SK-N-SH treated with all-trans-retinoic acid at 6 μM for 48 hours (cell line): ENCODE measurements at regions not wholly inside any gene's neighbourhood (a gene's known extent, or its start where the extent isn't known, plus 50 kb on each side); places are given as distances from the start of the nearest gene placed in this dataset.

Experiments
- ARNTL ChIP-seq: fragments of 450-650 bp; formaldehyde crosslinking; IDR thresholded peaks from 2 replicates; pipeline ENCODE4 v1.5.0; 2020; ENCODE audit warnings: low read depth, mild to moderate bottlenecking, moderate library complexity, borderline replicate concordance
- BACH2 ChIP-seq: fragments of 250-450 bp; sonication (Bioruptor Pico); IDR thresholded peaks from 2 replicates; pipeline ENCODE4 v1.9.0; 2021; ENCODE audit warnings: mild to moderate bottlenecking, borderline replicate concordance
- CREB5 ChIP-seq: fragments of 250-450 bp; sonication (Bioruptor Pico); IDR thresholded peaks from 2 replicates; pipeline ENCODE4 v1.5.1; 2020; ENCODE audit warnings: low read depth, mild to moderate bottlenecking, moderate library complexity
- CSDC2 ChIP-seq: fragments of 250-450 bp; sonication (Bioruptor Pico); IDR thresholded peaks from 2 replicates; pipeline ENCODE4 v1.5.0; 2020; ENCODE audit warnings: mild to moderate bottlenecking, moderate library complexity
- PPARA ChIP-seq: fragments of 250-450 bp; sonication (Bioruptor Pico); IDR thresholded peaks from 2 replicates; pipeline ENCODE4 v1.5.0; 2020; ENCODE audit warnings: mild to moderate bottlenecking, borderline replicate concordance
- SNAI2 ChIP-seq: fragments of 250-450 bp; sonication (Bioruptor Pico); IDR thresholded peaks from 2 replicates; pipeline ENCODE4 v1.5.0; 2020; ENCODE audit warnings: mild to moderate bottlenecking, moderate library complexity
- TOX ChIP-seq: fragments of 250-450 bp; sonication (Bioruptor Pico); IDR thresholded peaks from 2 replicates; pipeline ENCODE4 v1.8.0; 2021; ENCODE audit warnings: mild to moderate bottlenecking, moderate library complexity, borderline replicate concordance
- ZFP30 ChIP-seq: fragments of 450-650 bp; formaldehyde crosslinking; IDR thresholded peaks from 2 replicates; pipeline ENCODE4 v1.5.0; 2022; ENCODE audit warnings: mild to moderate bottlenecking, moderate library complexity
- TF ChIP-seq, protein P1 (sequence below): fragments of 250-450 bp; sonication (Bioruptor Pico); IDR thresholded peaks from 2 replicates; pipeline ENCODE4 v1.5.1; 2021; ENCODE audit warnings: mild to moderate bottlenecking, moderate library complexity
- TF ChIP-seq, protein P2 (sequence below): fragments of 250-450 bp; sonication (Bioruptor Pico); IDR thresholded peaks from 2 replicates; pipeline ENCODE4 v1.8.0; 2020; ENCODE audit warnings: mild to moderate bottlenecking, moderate library complexity, borderline replicate concordance

- TF ChIP-seq ARNTL = no peak
- TF ChIP-seq, protein P1, sequence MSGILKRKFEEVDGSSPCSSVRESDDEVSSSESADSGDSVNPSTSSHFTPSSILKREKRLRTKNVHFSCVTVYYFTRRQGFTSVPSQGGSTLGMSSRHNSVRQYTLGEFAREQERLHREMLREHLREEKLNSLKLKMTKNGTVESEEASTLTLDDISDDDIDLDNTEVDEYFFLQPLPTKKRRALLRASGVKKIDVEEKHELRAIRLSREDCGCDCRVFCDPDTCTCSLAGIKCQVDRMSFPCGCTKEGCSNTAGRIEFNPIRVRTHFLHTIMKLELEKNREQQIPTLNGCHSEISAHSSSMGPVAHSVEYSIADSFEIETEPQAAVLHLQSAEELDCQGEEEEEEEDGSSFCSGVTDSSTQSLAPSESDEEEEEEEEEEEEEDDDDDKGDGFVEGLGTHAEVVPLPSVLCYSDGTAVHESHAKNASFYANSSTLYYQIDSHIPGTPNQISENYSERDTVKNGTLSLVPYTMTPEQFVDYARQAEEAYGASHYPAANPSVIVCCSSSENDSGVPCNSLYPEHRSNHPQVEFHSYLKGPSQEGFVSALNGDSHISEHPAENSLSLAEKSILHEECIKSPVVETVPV (CRISPR knock-in tag) = no peak
- TF ChIP-seq TOX (CRISPR knock-in tag) = no peak
- TF ChIP-seq, protein P2, sequence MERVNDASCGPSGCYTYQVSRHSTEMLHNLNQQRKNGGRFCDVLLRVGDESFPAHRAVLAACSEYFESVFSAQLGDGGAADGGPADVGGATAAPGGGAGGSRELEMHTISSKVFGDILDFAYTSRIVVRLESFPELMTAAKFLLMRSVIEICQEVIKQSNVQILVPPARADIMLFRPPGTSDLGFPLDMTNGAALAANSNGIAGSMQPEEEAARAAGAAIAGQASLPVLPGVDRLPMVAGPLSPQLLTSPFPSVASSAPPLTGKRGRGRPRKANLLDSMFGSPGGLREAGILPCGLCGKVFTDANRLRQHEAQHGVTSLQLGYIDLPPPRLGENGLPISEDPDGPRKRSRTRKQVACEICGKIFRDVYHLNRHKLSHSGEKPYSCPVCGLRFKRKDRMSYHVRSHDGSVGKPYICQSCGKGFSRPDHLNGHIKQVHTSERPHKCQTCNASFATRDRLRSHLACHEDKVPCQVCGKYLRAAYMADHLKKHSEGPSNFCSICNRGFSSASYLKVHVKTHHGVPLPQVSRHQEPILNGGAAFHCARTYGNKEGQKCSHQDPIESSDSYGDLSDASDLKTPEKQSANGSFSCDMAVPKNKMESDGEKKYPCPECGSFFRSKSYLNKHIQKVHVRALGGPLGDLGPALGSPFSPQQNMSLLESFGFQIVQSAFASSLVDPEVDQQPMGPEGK = no peak
- TF ChIP-seq BACH2 = no peak
- no peak for TF ChIP-seq ZFP30
- TF ChIP-seq SNAI2 (CRISPR knock-in tag) = no peak
- no peak for TF ChIP-seq CSDC2 (CRISPR knock-in tag)
- TF ChIP-seq CREB5 = no peak
- TF ChIP-seq PPARA (CRISPR knock-in tag) = no peak
Observed at GRCh38 chr13:39985071-39985470, 329.6 kb downstream of the COG6 start.
